ENCODE measurements at regions not wholly inside any gene's neighbourhood (a gene's known extent, or its start where the extent isn't known, plus 50 kb on each side); places are given as distances from the start of the nearest gene placed in this dataset.

DNA sequence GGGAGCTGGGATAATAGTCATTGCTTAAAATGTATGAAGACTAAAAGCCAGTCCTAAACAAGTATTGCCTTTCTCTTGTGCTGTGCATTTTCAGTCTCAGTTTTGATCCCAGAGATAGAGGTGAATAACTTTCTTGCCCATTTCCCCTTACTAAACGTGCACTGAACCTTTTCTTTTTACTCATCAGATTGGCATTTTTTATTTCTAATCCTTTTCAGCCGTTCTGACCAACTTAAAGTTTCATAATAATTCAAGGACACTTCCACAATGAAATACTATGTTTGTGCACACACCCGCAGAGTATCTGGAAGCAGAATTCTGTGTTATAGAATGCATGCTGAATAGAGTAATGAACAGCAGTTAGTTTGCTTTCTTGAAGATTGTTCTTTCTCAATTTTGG, 343.6 kb downstream of the LRRC70 start:
- no peak for DNase-seq
- no peaks in the 10 kb centered on the region for H3K4me1 ChIP-seq
- H3K36me3 ChIP-seq = no peaks in the 10 kb centered on the region
- H3K9ac ChIP-seq (ENCODE audit: low read depth in 2 of 2, low read length in 2 of 2) = no peak overlapping the region
- no peak overlapping the region for H3K27ac ChIP-seq
- no peaks in the 10 kb centered on the region for H3K9me3 ChIP-seq
- H3K4me3 ChIP-seq = no peak overlapping the region
- no peaks in the 10 kb centered on the region for H3K27me3 ChIP-seq
- intact Hi-C loops (cut with DNase I) = no loop called here
- TF ChIP-seq, protein P1, sequence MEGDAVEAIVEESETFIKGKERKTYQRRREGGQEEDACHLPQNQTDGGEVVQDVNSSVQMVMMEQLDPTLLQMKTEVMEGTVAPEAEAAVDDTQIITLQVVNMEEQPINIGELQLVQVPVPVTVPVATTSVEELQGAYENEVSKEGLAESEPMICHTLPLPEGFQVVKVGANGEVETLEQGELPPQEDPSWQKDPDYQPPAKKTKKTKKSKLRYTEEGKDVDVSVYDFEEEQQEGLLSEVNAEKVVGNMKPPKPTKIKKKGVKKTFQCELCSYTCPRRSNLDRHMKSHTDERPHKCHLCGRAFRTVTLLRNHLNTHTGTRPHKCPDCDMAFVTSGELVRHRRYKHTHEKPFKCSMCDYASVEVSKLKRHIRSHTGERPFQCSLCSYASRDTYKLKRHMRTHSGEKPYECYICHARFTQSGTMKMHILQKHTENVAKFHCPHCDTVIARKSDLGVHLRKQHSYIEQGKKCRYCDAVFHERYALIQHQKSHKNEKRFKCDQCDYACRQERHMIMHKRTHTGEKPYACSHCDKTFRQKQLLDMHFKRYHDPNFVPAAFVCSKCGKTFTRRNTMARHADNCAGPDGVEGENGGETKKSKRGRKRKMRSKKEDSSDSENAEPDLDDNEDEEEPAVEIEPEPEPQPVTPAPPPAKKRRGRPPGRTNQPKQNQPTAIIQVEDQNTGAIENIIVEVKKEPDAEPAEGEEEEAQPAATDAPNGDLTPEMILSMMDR (IDR thresholded peaks at IDR 0.05) = no peak

DNA sequence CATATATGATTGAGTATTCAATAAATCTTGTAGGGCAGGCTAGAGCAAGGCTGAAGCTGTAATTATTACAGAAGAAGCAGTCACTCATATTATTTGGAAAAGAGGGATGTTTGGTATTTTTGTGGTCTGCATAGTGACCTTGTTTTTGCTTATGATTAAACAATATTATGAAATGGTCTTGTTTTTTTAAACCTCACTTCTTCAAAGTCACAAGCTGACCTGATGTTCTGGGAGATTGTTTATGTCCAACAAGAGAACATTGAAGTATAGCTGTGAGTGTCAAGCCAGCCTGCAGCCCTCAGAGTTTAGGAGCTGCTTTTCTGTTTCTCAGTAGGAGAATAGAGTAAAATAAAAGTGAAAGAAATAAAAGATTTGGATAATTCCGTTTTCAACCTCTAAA, 342.2 kb downstream of the LRRC70 start:
- H3K4me1 ChIP-seq = no peaks in the 10 kb centered on the region
- no peaks in the 10 kb centered on the region for H3K9me3 ChIP-seq
- intact Hi-C loops (cut with DNase I) = no loop called here
- H3K4me3 ChIP-seq = no peak overlapping the region
- no peak for DNase-seq
- no peak overlapping the region for H3K9ac ChIP-seq (ENCODE audit: low read depth in 2 of 2, low read length in 2 of 2)
- TF ChIP-seq, protein P1 (IDR thresholded peaks at IDR 0.05) = no peak
- no peak overlapping the region for H3K27ac ChIP-seq
- no peaks in the 10 kb centered on the region for H3K36me3 ChIP-seq
- H3K27me3 ChIP-seq = no peaks in the 10 kb centered on the region

DNA sequence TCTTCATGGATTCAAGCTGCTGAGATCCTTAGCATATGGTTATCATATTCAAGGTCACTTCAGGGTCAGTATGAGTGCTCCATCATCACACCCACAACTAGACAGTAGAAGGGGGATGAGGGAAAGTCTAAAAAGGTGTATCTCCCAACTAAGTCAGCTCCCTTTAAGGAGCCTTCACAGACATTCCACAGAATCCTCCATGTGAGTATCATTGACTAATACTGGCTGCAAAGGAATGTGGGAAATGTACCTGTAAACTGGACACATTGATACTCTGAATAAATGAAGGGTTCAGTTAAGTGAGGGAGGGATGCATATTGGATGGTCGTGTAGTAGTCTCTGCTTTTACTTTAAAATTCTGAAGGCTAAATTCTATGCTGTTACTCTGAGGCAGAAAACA, 330.7 kb downstream of the LRRC70 start:
- no peak overlapping the region for H3K9ac ChIP-seq (ENCODE audit: low read depth in 2 of 2, low read length in 2 of 2)
- H3K27me3 ChIP-seq = no peaks in the 10 kb centered on the region
- H3K4me3 ChIP-seq = no peak overlapping the region
- TF ChIP-seq, protein P1 (IDR thresholded peaks at IDR 0.05) = no peak
- H3K27ac ChIP-seq = no peak overlapping the region
- H3K4me1 ChIP-seq = no peaks in the 10 kb centered on the region
- no peak for DNase-seq
- no peaks in the 10 kb centered on the region for H3K36me3 ChIP-seq
- H3K9me3 ChIP-seq = no peaks in the 10 kb centered on the region
- intact Hi-C loops (cut with DNase I) = no loop called here

DNA sequence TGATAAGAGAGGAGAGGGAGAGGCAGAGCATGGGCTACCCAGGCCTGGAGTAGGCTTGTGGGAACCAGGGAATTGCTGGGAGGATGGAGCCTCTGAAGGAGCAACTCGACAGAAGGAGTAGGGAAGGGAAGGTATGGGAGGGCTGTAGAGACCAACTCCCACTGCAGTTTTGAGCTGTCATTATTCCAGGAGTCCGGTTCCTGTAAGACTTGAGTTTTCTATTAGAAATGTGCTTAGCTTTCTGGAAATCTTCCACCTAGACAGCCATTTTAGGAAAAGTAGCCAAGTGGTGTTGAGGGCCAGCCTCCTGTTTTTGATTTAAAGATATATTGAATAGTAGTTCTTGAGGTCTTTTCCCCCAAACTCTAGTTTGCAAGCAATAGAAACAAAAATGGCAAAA, 323.5 kb downstream of the LRRC70 start:
- intact Hi-C loops (cut with DNase I) = no loop called here
- DNase-seq = no peak
- no peaks in the 10 kb centered on the region for H3K4me1 ChIP-seq

DNA sequence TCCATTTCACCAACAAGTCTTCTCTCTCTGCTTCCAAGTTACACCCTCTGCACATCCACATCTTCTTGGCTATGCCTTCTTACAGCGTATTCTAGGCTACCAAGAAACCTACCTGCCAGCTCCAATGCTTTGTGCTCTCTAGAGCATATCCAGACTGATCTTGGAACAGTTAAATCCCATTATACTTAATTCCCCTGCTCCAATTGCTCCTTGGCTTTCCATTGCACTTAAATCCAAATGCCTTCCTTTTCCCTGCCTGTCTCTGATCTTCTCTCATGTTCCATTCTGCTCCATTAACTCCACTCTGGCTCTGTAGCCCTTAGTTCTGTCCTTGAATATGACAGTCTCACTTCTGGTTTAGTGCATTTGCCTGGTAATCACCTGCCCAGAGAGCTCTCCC, 322.4 kb downstream of the LRRC70 start:
- no peak overlapping the region for H3K4me3 ChIP-seq
- H3K27ac ChIP-seq = no peak overlapping the region
- TF ChIP-seq, protein P1 (IDR thresholded peaks at IDR 0.05) = no peak
- intact Hi-C loops (cut with DNase I) = no loop called here
- H3K9ac ChIP-seq (ENCODE audit: low read depth in 2 of 2, low read length in 2 of 2) = no peak overlapping the region
- DNase-seq = no peak
- no peaks in the 10 kb centered on the region for H3K9me3 ChIP-seq
- H3K27me3 ChIP-seq = no peaks in the 10 kb centered on the region
- no peaks in the 10 kb centered on the region for H3K36me3 ChIP-seq
- H3K4me1 ChIP-seq = no peaks in the 10 kb centered on the region

More for the DNA sequence above, 323.5 kb downstream of the LRRC70 start:
- Histone ChIP-seq H3K9me3 (no peaks in the 10 kb centered on the region), H3K9ac (ENCODE audit: low read depth in 2 of 2, low read length in 2 of 2) (no peak overlapping the region), H3K4me3 (no peak overlapping the region), H3K27ac (no peak overlapping the region), H3K27me3 (no peaks in the 10 kb centered on the region), H3K36me3 (no peaks in the 10 kb centered on the region)
- TF ChIP-seq, protein P1 (IDR thresholded peaks at IDR 0.05) = no peak

Measured in colonic mucosa (tissue), 4 donors.